ENCODE measurements at regions not wholly inside any gene's neighbourhood (a gene's known extent, or its start where the extent isn't known, plus 50 kb on each side); places are given as distances from the start of the nearest gene placed in this dataset.

DNA sequence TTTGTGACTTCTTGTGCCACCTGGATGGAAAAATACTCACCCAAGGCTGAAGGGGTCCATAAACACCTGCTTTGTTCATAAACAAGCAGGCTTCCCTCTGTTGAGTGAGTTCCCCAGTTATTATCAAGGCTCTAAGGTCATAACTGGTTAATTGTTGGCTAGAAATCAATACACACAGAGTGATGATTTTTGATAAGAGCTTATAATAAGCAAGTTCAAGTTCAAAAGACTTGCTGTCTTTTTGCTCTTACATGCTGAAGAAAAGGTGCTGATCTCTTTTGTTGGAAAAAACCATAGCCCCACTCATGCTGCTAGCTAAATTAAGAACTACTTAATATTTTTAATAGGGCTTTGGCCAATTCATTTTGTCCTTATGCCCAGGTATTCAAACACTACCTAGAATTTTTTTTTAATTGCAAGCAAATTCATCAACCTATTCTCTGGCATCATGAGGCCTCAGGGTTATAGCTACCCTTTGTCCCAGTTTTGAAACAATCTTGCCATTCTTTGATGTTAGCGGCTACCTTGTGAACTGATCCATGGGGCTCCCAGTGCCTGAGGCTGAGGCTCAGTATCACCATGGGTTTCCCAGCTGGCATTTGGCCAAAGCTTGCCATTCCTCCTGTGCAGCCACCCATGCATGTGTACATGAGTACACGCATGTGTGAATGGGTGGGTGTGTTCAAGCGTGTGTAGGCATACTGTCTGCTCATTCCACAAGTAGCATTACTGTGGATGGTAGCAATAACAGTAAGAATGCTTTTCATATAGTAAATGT, 127.6 kb upstream of the LPP start:
- TF ChIP-seq, protein P1, sequence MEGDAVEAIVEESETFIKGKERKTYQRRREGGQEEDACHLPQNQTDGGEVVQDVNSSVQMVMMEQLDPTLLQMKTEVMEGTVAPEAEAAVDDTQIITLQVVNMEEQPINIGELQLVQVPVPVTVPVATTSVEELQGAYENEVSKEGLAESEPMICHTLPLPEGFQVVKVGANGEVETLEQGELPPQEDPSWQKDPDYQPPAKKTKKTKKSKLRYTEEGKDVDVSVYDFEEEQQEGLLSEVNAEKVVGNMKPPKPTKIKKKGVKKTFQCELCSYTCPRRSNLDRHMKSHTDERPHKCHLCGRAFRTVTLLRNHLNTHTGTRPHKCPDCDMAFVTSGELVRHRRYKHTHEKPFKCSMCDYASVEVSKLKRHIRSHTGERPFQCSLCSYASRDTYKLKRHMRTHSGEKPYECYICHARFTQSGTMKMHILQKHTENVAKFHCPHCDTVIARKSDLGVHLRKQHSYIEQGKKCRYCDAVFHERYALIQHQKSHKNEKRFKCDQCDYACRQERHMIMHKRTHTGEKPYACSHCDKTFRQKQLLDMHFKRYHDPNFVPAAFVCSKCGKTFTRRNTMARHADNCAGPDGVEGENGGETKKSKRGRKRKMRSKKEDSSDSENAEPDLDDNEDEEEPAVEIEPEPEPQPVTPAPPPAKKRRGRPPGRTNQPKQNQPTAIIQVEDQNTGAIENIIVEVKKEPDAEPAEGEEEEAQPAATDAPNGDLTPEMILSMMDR (IDR thresholded peaks at IDR 0.05; ENCODE audit: unreplicated experiment in 3 of 3) = no peak
- peak overlapping the region; percentile 87 to 89 (median 88) for H3K27ac Mint-ChIP-seq
- H3K27me3 Mint-ChIP-seq (ENCODE audit: low read depth) = no peaks in the 10 kb centered on the region
- no peaks in the 10 kb centered on the region for H3K9me3 Mint-ChIP-seq
- H3K4me3 Mint-ChIP-seq = no peak overlapping the region
- H3K36me3 Mint-ChIP-seq (ENCODE audit: low read depth) = no peaks in the 10 kb centered on the region
- no peaks in the 10 kb centered on the region for H3K4me1 Mint-ChIP-seq

DNA sequence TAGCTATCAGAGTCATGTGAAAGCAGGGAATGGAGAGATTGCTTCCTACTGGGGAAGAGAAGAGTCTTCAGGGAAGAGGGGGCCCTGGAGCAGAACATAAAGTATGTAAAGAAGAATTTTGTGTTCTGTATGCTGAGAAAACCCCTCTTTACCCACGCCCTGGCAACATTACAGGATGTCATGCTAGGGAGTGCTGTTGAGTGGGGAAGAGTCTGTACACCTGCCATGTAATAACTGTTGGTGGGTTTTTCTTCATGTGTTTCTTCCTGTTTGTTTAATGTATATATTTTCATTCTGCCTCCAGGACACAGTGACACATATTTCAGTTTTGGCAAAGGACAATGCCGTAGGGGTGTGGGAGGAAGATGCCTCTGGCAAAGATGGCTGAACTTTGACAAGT, 122.8 kb upstream of the LPP start:
- Mint-ChIP-seq H3K9me3 (peaks cover 7% of the 10 kb centered on the region), H3K27ac (peak overlapping the region in 1 of 3 experiments; percentile 12), H3K4me3 (no peak overlapping the region), H3K36me3 (ENCODE audit: low read depth) (no peaks in the 10 kb centered on the region), H3K27me3 (ENCODE audit: low read depth) (no peaks in the 10 kb centered on the region), H3K4me1 (no peaks in the 10 kb centered on the region)
- TF ChIP-seq, protein P1 (IDR thresholded peaks at IDR 0.05; ENCODE audit: unreplicated experiment in 3 of 3) = no peak

DNA sequence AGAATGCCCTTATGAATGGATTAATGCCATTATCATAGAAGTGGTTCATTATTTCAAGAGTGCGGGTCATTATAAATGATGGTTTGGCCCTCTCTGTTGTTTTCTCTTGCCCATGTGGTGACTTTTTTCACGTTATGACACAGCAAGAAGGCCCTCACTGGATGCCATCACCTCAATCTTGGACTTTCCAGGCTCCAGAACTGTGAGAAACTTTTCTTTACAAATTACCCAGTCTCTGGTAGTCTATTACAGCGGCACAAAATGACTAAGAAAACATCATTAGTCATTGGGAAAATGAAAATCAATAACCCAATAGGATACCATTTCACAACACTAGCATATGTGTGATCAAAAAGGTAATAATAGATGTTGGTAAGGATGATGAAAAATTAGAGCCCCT, 119.0 kb upstream of the LPP start:
- TF ChIP-seq, protein P1 (IDR thresholded peaks at IDR 0.05; ENCODE audit: unreplicated experiment in 3 of 3) = no peak
- peaks cover 12% of the 10 kb centered on the region for H3K27me3 Mint-ChIP-seq (ENCODE audit: low read depth)
- H3K4me3 Mint-ChIP-seq = no peak overlapping the region
- H3K9me3 Mint-ChIP-seq = peaks cover 7% of the 10 kb centered on the region
- no peak overlapping the region for H3K27ac Mint-ChIP-seq
- H3K4me1 Mint-ChIP-seq = peaks cover 4% of the 10 kb centered on the region
- H3K36me3 Mint-ChIP-seq (ENCODE audit: low read depth) = no peaks in the 10 kb centered on the region

DNA sequence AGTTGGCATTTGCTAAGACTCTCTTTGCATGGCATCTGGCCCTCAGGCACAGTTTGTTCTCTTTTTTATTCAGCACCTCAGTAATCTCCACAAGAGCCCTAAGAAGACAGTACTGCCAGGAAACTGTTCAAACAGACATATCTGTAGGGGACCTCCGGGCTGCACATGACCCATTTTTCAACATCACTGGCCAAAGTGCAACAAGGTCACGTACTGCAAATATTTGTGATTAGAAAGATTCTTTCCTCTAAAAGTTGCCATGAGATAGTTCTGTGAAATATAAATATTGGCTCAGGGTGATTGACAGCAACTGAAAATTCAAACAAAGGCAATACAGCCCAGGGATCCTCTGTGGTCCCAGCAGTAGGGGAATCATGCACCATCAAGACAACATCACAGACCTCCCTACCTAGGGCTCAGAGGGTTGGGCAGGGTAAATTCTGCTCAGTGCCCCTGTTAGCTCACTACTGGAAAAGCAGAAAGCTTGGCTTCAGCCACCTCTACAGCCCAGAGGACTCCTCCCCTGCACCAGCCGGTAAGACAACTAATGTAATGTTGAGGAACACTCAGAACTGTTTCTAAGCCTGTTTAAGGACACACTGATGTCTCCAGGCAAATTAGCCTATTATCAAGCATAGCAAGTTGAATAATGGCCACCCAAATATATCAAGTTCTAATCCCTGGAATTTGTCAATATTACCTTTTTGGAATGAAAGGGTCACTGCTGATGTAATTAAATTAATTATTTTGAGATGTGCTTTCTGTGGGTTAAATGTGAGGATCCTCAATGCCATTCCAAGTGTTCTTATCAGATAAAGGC, 117.4 kb upstream of the LPP start:
- Mint-ChIP-seq H3K27ac (peak overlapping the region in 1 of 3 experiments; percentile 32), H3K4me3 (no peak overlapping the region), H3K27me3 (ENCODE audit: low read depth) (peaks cover 12% of the 10 kb centered on the region), H3K4me1 (peaks cover 4% of the 10 kb centered on the region), H3K36me3 (ENCODE audit: low read depth) (no peaks in the 10 kb centered on the region), H3K9me3 (peaks cover 7% of the 10 kb centered on the region)
- TF ChIP-seq, protein P1 (IDR thresholded peaks at IDR 0.05; ENCODE audit: unreplicated experiment in 3 of 3) = no peak

DNA sequence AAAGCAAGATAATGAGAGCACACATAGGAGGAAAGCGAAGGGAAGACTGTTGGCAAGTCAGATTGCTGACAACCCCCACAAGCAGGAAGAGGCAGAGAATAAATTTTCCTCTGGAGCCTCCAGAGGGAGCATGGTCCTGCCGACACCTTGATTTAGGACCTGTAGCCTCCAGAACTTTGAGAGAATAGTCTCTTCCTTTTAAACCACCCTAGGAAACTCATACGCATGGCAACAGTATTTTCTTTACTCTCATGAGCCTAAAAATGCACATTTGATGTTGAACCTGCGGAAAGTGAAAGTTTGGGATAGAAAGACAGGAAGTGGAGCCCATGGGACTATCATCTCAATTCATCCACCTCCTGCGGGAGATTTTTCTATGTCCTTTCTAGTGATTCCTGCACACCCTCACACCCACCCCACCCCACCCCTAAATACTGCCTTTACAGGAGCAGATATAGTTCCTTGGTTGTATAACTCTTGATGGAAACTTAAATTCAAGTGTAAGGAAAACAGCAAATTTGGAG, 116.7 kb upstream of the LPP start:
- TF ChIP-seq, protein P1 (IDR thresholded peaks at IDR 0.05; ENCODE audit: unreplicated experiment in 3 of 3) = peak; percentile 42 to 53 (median 49)
- Mint-ChIP-seq H3K27me3 (ENCODE audit: low read depth) (peaks cover 12% of the 10 kb centered on the region), H3K9me3 (peaks cover 7% of the 10 kb centered on the region), H3K27ac (peak overlapping the region in 1 of 3 experiments; percentile 32), H3K4me3 (no peak overlapping the region), H3K4me1 (peaks cover 4% of the 10 kb centered on the region), H3K36me3 (ENCODE audit: low read depth) (no peaks in the 10 kb centered on the region)

All from nephron (organoid).